Neural cell (in vitro differentiated cells): ENCODE measurements at regions not wholly inside any gene's neighbourhood (a gene's known extent, or its start where the extent isn't known, plus 50 kb on each side); places are given as distances from the start of the nearest gene placed in this dataset.

Experiments used
- H2AFZ ChIP-seq: fragments of 200-600, 300-800 bp; sonication (generic), shearing (Covaris generic); 2 replicates; pipeline ENCODE4 v1.6.0; 2014; ENCODE audit warnings: low read depth, mild to moderate bottlenecking, antibody characterized with exemption, low read length, moderate library complexity
- H3F3A ChIP-seq: fragments of 200-600 bp; shearing (Covaris generic); 2 replicates; pipeline ENCODE4 v1.6.1; 2016; ENCODE audit warnings: mild to moderate bottlenecking, moderate library complexity, mixed read lengths, antibody characterized with exemption, low read length; ENCODE audit not compliant: insufficient read depth, poor library complexity, severe bottlenecking
- H3K27ac ChIP-seq: fragments of 200-600, 300-800 bp; sonication (generic), shearing (Covaris generic); 2 replicates; pipeline ENCODE4 v1.5.1; 2014; ENCODE audit warnings: mild to moderate bottlenecking, low read length, moderate library complexity
- H3K27me3 ChIP-seq: fragments of 300-800, 200-600 bp; sonication (generic), shearing (Covaris generic); 2 replicates; pipeline ENCODE4 v1.6.0; 2014; ENCODE audit warnings: mild to moderate bottlenecking, low read depth, low read length, moderate library complexity; ENCODE audit not compliant: insufficient read depth
- H3K36me3 ChIP-seq: fragments of 300-800, 200-600 bp; sonication (generic), shearing (Covaris generic); 2 replicates; pipeline ENCODE4 v1.5.1; 2014; ENCODE audit warnings: mild to moderate bottlenecking, antibody characterized with exemption, low read length, moderate library complexity; ENCODE audit not compliant: insufficient read depth
- H3K4me2 ChIP-seq: fragments of 300-800, 200-600 bp; sonication (generic), shearing (Covaris generic); 2 replicates; pipeline ENCODE4 v1.6.0; 2014; ENCODE audit warnings: mild to moderate bottlenecking, low read length
- H3K4me3 ChIP-seq: fragments of 300-800, 200-600 bp; sonication (generic), shearing (Covaris generic); 2 replicates; pipeline ENCODE4 v1.5.1; 2014; ENCODE audit warnings: mild to moderate bottlenecking, low read length, moderate library complexity
- H3K79me2 ChIP-seq: fragments of 200-600 bp; shearing (Covaris generic); replicated peaks from 2 replicates; pipeline ENCODE4 v1.6.0; 2014; ENCODE audit warnings: mild to moderate bottlenecking, low read length, moderate library complexity; ENCODE audit not compliant: insufficient read depth
- H3K9ac ChIP-seq: fragments of 300-800, 200-600 bp; sonication (generic), shearing (Covaris generic); 2 replicates; pipeline ENCODE4 v1.6.1; 2016; ENCODE audit warnings: mild to moderate bottlenecking, low read length, mixed read lengths
- H3K9me2 ChIP-seq: fragments of 200-600 bp; shearing (Covaris generic); 2 replicates; pipeline ENCODE4 v1.6.1; 2016; ENCODE audit warnings: mild to moderate bottlenecking, low read length, mixed read lengths; ENCODE audit not compliant: insufficient read depth
- H3K9me3 ChIP-seq: fragments of 200-600, 300-800 bp; sonication (generic), shearing (Covaris generic); 2 replicates; pipeline ENCODE4 v1.6.1; 2016; ENCODE audit warnings: mild to moderate bottlenecking, mixed run types, low read length, moderate library complexity, mixed read lengths
- H4K20me1 ChIP-seq: fragments of 200-600 bp; shearing (Covaris generic); 2 replicates; pipeline ENCODE4 v1.6.1; 2016; ENCODE audit warnings: mild to moderate bottlenecking, mixed run types; ENCODE audit not compliant: insufficient read depth
- EP300 ChIP-seq: fragments of 450-650 bp; conservative IDR thresholded peaks from 2 replicates; pipeline ENCODE4 v1.6.1; 2014; ENCODE audit warnings: antibody characterized with exemption, mild to moderate bottlenecking, moderate library complexity; ENCODE audit not compliant: poor library complexity, severe bottlenecking
- EZH2 ChIP-seq: fragments of 200-600, 300-800 bp; shearing (Covaris generic), sonication (generic); IDR thresholded peaks from 2 replicates; pipeline ENCODE4 v1.6.1; 2014; ENCODE audit warnings: antibody characterized with exemption, low read length, borderline replicate concordance, mild to moderate bottlenecking; ENCODE audit not compliant: insufficient read depth, poor library complexity, severe bottlenecking
- MXI1 ChIP-seq: fragments of 450-650 bp; conservative IDR thresholded peaks from 2 replicates; pipeline ENCODE4 v1.6.1; 2014; ENCODE audit warnings: antibody characterized with exemption, mild to moderate bottlenecking; ENCODE audit not compliant: poor library complexity, severe bottlenecking
- POLR2AphosphoS5 ChIP-seq: IDR thresholded peaks from 2 replicates; pipeline ENCODE4 v1.6.1; 2012
- RAD21 ChIP-seq: fragments of 450-650 bp; conservative IDR thresholded peaks from 2 replicates; pipeline ENCODE4 v1.6.1; 2014; ENCODE audit warnings: antibody characterized with exemption, mild to moderate bottlenecking, moderate library complexity
- SMC3 ChIP-seq: fragments of 450-650 bp; conservative IDR thresholded peaks from 2 replicates; pipeline ENCODE4 v1.6.1; 2014; ENCODE audit warnings: antibody characterized with exemption, mild to moderate bottlenecking, moderate library complexity; ENCODE audit not compliant: poor library complexity
- TAF1 ChIP-seq: IDR thresholded peaks from 2 replicates; pipeline ENCODE4 v1.6.1; 2012; ENCODE audit warnings: low read depth
- TF ChIP-seq, protein P1 (sequence below): IDR thresholded peaks from 2 replicates; pipeline ENCODE4 v1.6.1; 2012; ENCODE audit warnings: borderline replicate concordance
- TF ChIP-seq, protein P2 (sequence below): fragments of 450-650 bp; IDR thresholded peaks from 2 replicates; pipeline ENCODE4 v1.5.1; 2014; ENCODE audit warnings: antibody characterized with exemption, mild to moderate bottlenecking, moderate library complexity; ENCODE audit not compliant: poor library complexity, severe bottlenecking

- no peak for TF ChIP-seq SMC3
- TF ChIP-seq EZH2: no peak
- no peak for TF ChIP-seq POLR2AphosphoS5
- TF ChIP-seq RAD21: no peak
- TF ChIP-seq MXI1: no peak
- TF ChIP-seq, protein P1, sequence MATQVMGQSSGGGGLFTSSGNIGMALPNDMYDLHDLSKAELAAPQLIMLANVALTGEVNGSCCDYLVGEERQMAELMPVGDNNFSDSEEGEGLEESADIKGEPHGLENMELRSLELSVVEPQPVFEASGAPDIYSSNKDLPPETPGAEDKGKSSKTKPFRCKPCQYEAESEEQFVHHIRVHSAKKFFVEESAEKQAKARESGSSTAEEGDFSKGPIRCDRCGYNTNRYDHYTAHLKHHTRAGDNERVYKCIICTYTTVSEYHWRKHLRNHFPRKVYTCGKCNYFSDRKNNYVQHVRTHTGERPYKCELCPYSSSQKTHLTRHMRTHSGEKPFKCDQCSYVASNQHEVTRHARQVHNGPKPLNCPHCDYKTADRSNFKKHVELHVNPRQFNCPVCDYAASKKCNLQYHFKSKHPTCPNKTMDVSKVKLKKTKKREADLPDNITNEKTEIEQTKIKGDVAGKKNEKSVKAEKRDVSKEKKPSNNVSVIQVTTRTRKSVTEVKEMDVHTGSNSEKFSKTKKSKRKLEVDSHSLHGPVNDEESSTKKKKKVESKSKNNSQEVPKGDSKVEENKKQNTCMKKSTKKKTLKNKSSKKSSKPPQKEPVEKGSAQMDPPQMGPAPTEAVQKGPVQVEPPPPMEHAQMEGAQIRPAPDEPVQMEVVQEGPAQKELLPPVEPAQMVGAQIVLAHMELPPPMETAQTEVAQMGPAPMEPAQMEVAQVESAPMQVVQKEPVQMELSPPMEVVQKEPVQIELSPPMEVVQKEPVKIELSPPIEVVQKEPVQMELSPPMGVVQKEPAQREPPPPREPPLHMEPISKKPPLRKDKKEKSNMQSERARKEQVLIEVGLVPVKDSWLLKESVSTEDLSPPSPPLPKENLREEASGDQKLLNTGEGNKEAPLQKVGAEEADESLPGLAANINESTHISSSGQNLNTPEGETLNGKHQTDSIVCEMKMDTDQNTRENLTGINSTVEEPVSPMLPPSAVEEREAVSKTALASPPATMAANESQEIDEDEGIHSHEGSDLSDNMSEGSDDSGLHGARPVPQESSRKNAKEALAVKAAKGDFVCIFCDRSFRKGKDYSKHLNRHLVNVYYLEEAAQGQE: no peak
- TF ChIP-seq, protein P2, sequence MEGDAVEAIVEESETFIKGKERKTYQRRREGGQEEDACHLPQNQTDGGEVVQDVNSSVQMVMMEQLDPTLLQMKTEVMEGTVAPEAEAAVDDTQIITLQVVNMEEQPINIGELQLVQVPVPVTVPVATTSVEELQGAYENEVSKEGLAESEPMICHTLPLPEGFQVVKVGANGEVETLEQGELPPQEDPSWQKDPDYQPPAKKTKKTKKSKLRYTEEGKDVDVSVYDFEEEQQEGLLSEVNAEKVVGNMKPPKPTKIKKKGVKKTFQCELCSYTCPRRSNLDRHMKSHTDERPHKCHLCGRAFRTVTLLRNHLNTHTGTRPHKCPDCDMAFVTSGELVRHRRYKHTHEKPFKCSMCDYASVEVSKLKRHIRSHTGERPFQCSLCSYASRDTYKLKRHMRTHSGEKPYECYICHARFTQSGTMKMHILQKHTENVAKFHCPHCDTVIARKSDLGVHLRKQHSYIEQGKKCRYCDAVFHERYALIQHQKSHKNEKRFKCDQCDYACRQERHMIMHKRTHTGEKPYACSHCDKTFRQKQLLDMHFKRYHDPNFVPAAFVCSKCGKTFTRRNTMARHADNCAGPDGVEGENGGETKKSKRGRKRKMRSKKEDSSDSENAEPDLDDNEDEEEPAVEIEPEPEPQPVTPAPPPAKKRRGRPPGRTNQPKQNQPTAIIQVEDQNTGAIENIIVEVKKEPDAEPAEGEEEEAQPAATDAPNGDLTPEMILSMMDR: no peak
- TF ChIP-seq TAF1: no peak
- no peak for TF ChIP-seq EP300
- Histone ChIP-seq H3K4me3 (no peak overlapping the region), H3K9me2 (no peaks in the 10 kb centered on the region), H4K20me1 (no peaks in the 10 kb centered on the region), H3K27ac (no peak overlapping the region), H3K79me2 (no peaks in the 10 kb centered on the region), H3K9ac (no peak overlapping the region), H2AFZ (no peak overlapping the region), H3K27me3 (no peaks in the 10 kb centered on the region), H3K36me3 (no peaks in the 10 kb centered on the region), H3K9me3 (no peaks in the 10 kb centered on the region), H3F3A (no peaks in the 10 kb centered on the region), H3K4me2 (no peak overlapping the region)
Measured at GRCh38 chr2:120684289-120685065, 51.2 kb upstream of the GLI2 start.

GRCh38 chr2:120685066-120685973 is 50.3 kb upstream of the GLI2 start:
- Histone ChIP-seq H3K27me3 (no peaks in the 10 kb centered on the region), H3K9me3 (no peaks in the 10 kb centered on the region), H3K9ac (no peak overlapping the region), H3K4me2 (no peak overlapping the region), H3K9me2 (no peaks in the 10 kb centered on the region), H4K20me1 (no peaks in the 10 kb centered on the region), H2AFZ (no peak overlapping the region), H3K36me3 (no peaks in the 10 kb centered on the region), H3F3A (no peaks in the 10 kb centered on the region), H3K4me3 (no peak overlapping the region), H3K27ac (no peak overlapping the region), H3K79me2 (no peaks in the 10 kb centered on the region)
- TF ChIP-seq EZH2: no peak
- TF ChIP-seq EP300: no peak
- no peak for TF ChIP-seq POLR2AphosphoS5
- no peak for TF ChIP-seq MXI1
- TF ChIP-seq, protein P1: no peak
- no peak for TF ChIP-seq SMC3
- TF ChIP-seq, protein P2: no peak
- TF ChIP-seq TAF1: no peak
- no peak for TF ChIP-seq RAD21
